ENCODE measurements at regions not wholly inside any gene's neighbourhood (a gene's known extent, or its start where the extent isn't known, plus 50 kb on each side); places are given as distances from the start of the nearest gene placed in this dataset.

GRCh38 chr19:33927789-33928457 is 131.3 kb downstream of the KCTD15 start:
- no peak overlapping the region for H3K4me3 ChIP-seq (ENCODE audit: low read depth in 2 of 2, low read length in 1 of 2)
- H3K36me3 ChIP-seq (replicated peaks in 1 of 2; ENCODE audit: control insufficient read depth in 1 of 2, insufficient read depth in 2 of 2, low read length in 1 of 2) = no peaks in the 10 kb centered on the region
- no peaks in the 10 kb centered on the region for H3K9me3 ChIP-seq
- no peaks in the 10 kb centered on the region for H3K4me1 ChIP-seq (ENCODE audit: control insufficient read depth in 1 of 2, insufficient read depth in 2 of 2, low read depth in 1 of 2, low read length in 1 of 2)
- H3F3A ChIP-seq (replicated peaks; ENCODE audit: insufficient read depth) = no peaks in the 10 kb centered on the region
- WGBS (ENCODE audit: low lambda C conversion rate) = 16% methylated on average over 5 of the region's 5 CpGs
- ChIA-PET POLR2A (no interaction called here), CTCF (interaction anchor here (1.1 kb wide), 1 partner anchor 150 kb away, joined by 6 read pairs; no protein-coding TSS in a partner anchor)
- no peak for DNase-seq
- H2AFZ ChIP-seq (ENCODE audit: low read depth) = no peak overlapping the region
- no peaks in the 10 kb centered on the region for H3K9me2 ChIP-seq
- no peaks in the 10 kb centered on the region for H4K20me1 ChIP-seq (ENCODE audit: insufficient read depth)
- TF ChIP-seq ELF1 (IDR thresholded peaks at IDR 0.05) (no peak), PBX3 (IDR thresholded peaks at IDR 0.05) (no peak), FOXJ3 (CRISPR knock-in tag; IDR thresholded peaks at IDR 0.05) (no peak), CTCF (IDR thresholded peaks at IDR 0.05) (no peak), CHD2 (IDR thresholded peaks at IDR 0.05; ENCODE audit: low read length, partially characterized antibody) (no peak), USF1 (IDR thresholded peaks at IDR 0.05; ENCODE audit: borderline replicate concordance, low read depth) (no peak), MEF2A (IDR thresholded peaks at IDR 0.05; ENCODE audit: borderline replicate concordance, low read depth) (no peak), FOXM1 (IDR thresholded peaks at IDR 0.05; ENCODE audit: low read depth) (no peak), USF2 (IDR thresholded peaks at IDR 0.05; ENCODE audit: borderline replicate concordance, low read depth, low read length) (no peak), EZH2phosphoT487 (IDR thresholded peaks at IDR 0.05; ENCODE audit: borderline replicate concordance, low read depth) (no peak), RFX5 (IDR thresholded peaks at IDR 0.05; ENCODE audit: low read length) (no peak), TEAD4 (IDR thresholded peaks at IDR 0.05; ENCODE audit: borderline replicate concordance, insufficient read depth) (no peak)
- no peak overlapping the region for H3K27ac ChIP-seq (ENCODE audit: low read depth in 2 of 2, low read length in 1 of 2)
- H3K4me2 ChIP-seq = no peak overlapping the region
- no peaks in the 10 kb centered on the region for H3K27me3 ChIP-seq (ENCODE audit: insufficient read depth)
- no peak overlapping the region for H3K9ac ChIP-seq
- H3K79me2 ChIP-seq (ENCODE audit: insufficient read depth) = no peaks in the 10 kb centered on the region

- Histone ChIP-seq H3K4me3 (ENCODE audit: low read depth in 2 of 2, low read length in 1 of 2) (no peak overlapping the region), H3K27me3 (ENCODE audit: insufficient read depth) (no peaks in the 10 kb centered on the region), H3K79me2 (ENCODE audit: insufficient read depth) (no peaks in the 10 kb centered on the region), H3K9me3 (no peaks in the 10 kb centered on the region), H2AFZ (ENCODE audit: low read depth) (no peak overlapping the region), H3K9ac (no peak overlapping the region), H4K20me1 (ENCODE audit: insufficient read depth) (no peaks in the 10 kb centered on the region), H3K27ac (ENCODE audit: low read depth in 2 of 2, low read length in 1 of 2) (no peak overlapping the region), H3K4me1 (ENCODE audit: control insufficient read depth in 1 of 2, insufficient read depth in 2 of 2, low read depth in 1 of 2, low read length in 1 of 2) (no peaks in the 10 kb centered on the region), H3K4me2 (no peak overlapping the region), H3K9me2 (no peaks in the 10 kb centered on the region), H3K36me3 (replicated peaks in 1 of 2; ENCODE audit: control insufficient read depth in 1 of 2, insufficient read depth in 2 of 2, low read length in 1 of 2) (no peaks in the 10 kb centered on the region), H3F3A (replicated peaks; ENCODE audit: insufficient read depth) (no peaks in the 10 kb centered on the region)
- POLR2A ChIA-PET = no interaction called here
- 35% methylated on average over 6 of the region's 6 CpGs for WGBS (ENCODE audit: low lambda C conversion rate)
- TF ChIP-seq ELF1 (IDR thresholded peaks at IDR 0.05) (no peak), CTCF (IDR thresholded peaks at IDR 0.05) (no peak), SMC3 (IDR thresholded peaks at IDR 0.05; ENCODE audit: low read depth, low read length) (no peak), RFX5 (IDR thresholded peaks at IDR 0.05; ENCODE audit: low read length) (no peak), POLR2AphosphoS5 (IDR thresholded peaks at IDR 0.05; ENCODE audit: low read depth, low read length) (no peak), GABPA (IDR thresholded peaks at IDR 0.05; ENCODE audit: low read depth) (no peak), NRF1 (IDR thresholded peaks at IDR 0.05; ENCODE audit: low read depth, low read length) (no peak), SIN3A (IDR thresholded peaks at IDR 0.05; ENCODE audit: borderline replicate concordance, low read depth, low read length) (no peak), MXI1 (IDR thresholded peaks at IDR 0.05; ENCODE audit: low read depth, low read length) (no peak)
- no peak for DNase-seq
- CTCF ChIA-PET = no interaction called here
These were observed 131.8 kb downstream of the KCTD15 start for GRCh38 chr19:33928458-33928950.

Measured in SK-N-SH (cell line).